ENCODE measurements at regions not wholly inside any gene's neighbourhood (a gene's known extent, or its start where the extent isn't known, plus 50 kb on each side); places are given as distances from the start of the nearest gene placed in this dataset.

- Histone ChIP-seq H3K36me3 (ENCODE audit: control insufficient read depth, insufficient read depth, low read length) (no peaks in the 10 kb centered on the region), H3K9me3 (ENCODE audit: control insufficient read depth, insufficient read depth, low read depth, low read length) (no peaks in the 10 kb centered on the region), H3K9ac (ENCODE audit: low read length) (no peak overlapping the region), H3K4me3 (ENCODE audit: low read depth, low read length) (no peak overlapping the region), H3K4me1 (ENCODE audit: control insufficient read depth, insufficient read depth, low read length) (peaks cover 8% of the 10 kb centered on the region), H3K27me3 (ENCODE audit: control insufficient read depth, insufficient read depth, low read length) (peaks cover 6% of the 10 kb centered on the region; the same call in 1 of the 2 replicates), H3K27ac (ENCODE audit: low read depth, low read length) (no peak overlapping the region)
Measured at GRCh38 chr9:7226007-7226640, 468.4 kb downstream of the KDM4C start.
